Adrenal gland (tissue), 5 donors: ENCODE measurements at regions not wholly inside any gene's neighbourhood (a gene's known extent, or its start where the extent isn't known, plus 50 kb on each side); places are given as distances from the start of the nearest gene placed in this dataset.

Experiments used
- CTCF ChIP-seq, 6 experiments: fragments of 450-650 bp in 4 of 6; fragments of 200-600 bp in 2 of 6; sonication (generic) in 1 of 6; IDR thresholded peaks; 1 replicate in 5 of 6; 2 replicates in 1 of 6; pipeline versions ENCODE4 v1.5.1 to v1.8.0; 2016 to 2021; ENCODE audit warnings: antibody characterized with exemption in 6 of 6, mild to moderate bottlenecking in 2 of 6, moderate library complexity in 1 of 6
- POLR2A ChIP-seq, 2 donors: fragments of 450-650 bp; IDR thresholded peaks; one replicate each; pipeline ENCODE4 v1.6.1; 2017; ENCODE audit warnings: antibody characterized with exemption in 2 of 2, mild to moderate bottlenecking in 2 of 2, moderate library complexity in 1 of 2
- donor health status: DM: no; HTN: no; CAD: no.

DNA sequence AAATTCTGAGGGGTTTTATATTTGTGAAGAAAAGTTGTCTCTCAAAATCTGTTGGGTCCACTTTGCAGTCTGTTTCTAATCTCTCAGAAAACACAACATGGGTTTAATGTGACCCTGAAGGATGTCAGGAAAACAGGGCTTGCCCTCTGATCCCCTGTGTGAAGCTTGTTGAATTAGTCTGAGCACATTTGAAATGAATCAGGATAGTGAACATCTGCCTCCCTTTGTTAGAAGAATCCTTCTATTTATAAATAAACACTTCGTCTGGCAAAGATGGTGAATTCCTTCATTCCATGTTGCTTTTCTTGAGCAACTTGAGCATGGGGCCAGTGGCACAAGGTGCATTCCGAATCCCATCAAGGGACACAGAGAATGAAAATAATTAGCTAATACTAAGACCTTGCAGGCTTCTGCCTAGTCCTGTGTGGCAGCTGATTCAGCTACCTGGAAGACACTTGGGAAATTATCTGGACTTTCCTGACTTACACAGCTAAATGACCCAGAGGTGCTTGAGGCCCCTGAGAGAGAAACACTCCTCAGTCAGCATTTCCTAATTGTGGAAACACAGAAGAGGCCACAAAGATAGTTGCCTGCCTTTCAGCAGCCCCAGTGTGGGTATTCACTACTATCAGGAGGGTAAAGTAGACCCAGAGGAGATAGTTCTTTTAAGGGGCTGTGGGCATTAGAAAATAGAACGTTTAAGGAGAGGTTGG lies 305.5 kb downstream of the C7orf25 start:
- TF ChIP-seq CTCF (IDR thresholded peaks at IDR 0.05): no peak
- TF ChIP-seq POLR2A (IDR thresholded peaks at IDR 0.05): no peak
